HG03045 (cell line): ENCODE measurements at regions not wholly inside any gene's neighbourhood (a gene's known extent, or its start where the extent isn't known, plus 50 kb on each side); places are given as distances from the start of the nearest gene placed in this dataset.

Experiments
- ATAC-seq: cut with Tn5 transposase; IDR thresholded peaks from one replicate; pipeline ENCODE4 v1.9.1; 2021; ENCODE audit warnings: mild to moderate bottlenecking, moderate library complexity; ENCODE audit not compliant: unreplicated experiment

DNA sequence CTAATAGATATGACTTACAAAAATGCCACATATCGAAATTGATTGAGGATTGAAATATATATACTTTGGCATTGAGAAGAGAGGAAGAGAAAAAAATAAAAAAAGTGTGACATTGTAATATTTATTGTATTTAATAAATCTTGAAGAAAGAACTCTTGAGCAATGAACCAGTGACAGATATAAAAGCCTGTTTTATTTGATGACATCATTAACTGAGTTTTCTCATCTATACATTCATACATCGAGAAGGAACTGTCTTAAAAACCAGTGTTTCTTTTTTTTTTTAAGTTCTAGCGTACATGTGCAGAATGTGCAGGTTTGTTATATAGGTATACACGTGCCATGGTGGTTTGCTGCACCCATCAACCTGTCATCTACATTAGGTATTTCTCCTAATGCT is 368.2 kb downstream of the SNAPC1 start:
- ATAC-seq = no peak

DNA sequence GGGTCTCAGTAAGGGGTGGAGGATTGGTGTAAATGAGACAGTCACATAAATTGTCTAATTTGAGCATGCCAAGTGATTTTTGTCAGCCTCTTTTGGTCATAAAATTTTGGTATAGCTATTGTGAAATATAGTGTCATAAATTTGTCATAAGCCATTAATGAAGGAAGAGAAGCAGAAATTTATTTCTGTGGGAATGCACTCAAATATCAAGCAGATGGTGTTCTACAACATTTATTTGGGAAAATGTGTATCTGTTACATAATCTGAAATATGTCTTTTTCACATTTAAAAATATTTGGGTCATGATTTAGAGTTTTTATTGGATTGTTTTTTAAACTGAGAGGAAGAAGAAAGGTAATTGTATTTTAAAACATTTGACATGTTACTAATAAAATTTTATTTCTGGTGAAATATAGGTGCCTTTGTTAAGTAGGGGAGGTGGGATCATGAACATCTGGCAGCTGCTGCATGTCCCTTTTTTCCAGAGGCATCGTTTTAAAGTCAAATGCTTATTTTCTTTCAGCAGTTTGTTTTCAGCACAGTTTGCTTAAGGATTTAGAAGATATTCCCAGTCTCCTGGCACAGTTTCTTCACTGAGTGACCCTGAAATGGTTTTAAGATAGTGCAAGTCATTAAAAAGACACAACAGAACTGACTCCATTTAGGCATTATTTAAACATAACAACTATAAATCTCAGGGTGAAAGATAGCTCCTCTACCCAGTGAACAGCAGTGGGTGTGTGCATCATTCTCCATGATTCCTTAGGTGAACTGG is 371.7 kb downstream of the SNAPC1 start:
- no peak for ATAC-seq

DNA sequence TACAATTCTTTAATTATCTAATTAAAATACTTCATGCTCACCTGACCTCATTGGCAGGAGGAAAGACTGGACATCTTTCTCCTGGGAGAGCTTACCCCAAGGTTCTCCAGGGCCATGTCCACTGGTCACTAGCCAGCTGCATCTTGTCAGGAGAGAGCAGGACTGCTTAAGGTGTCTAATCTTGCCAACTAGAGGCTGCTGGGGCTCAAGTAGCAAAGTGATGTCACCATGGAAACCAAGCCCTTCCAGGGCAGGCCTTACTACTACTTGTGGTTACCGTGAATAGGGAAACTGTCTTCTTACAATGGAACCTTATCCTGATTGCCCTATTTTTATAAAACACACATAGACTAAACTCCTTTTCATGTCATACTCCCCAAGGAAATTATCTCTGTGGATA is 376.4 kb downstream of the SNAPC1 start:
- ATAC-seq = no peak

DNA sequence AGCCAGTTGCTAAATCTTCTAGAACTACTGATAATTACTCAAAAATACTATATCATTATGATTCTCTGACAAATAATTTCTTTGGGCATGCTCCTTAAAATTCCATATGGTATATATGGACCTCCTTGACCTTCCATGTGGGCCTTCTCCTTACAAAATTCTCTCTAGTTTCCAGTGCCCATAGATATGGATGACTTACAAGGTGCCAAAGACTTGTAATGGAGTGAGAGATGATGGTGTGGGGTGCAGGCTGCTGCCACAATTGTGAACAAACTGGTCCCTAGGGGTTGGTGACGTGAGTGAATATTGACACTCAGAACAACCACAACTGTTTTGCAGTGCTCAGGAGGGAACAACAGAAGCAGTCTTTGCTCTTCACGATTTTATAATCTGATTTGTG is 378.9 kb downstream of the SNAPC1 start:
- ATAC-seq = no peak

DNA sequence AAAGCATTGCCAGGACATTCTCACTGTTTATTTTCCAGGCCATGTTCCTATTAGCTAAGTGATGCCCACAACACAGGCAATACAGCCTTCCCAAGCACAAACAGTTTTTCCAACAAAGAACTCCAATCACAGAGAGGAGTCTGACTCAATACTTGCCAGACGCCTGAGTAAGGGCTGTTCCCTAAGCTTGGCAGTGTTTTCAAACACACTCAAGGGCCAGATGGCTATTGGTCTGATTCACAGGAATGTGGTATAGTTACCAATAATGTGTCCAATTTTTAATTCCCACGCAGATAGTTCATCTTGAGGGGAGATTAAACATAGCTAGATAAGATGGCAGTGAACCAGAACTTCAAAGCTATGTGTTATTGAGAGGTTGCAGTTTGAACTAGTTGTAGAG is 381.0 kb downstream of the SNAPC1 start:
- no peak for ATAC-seq

DNA sequence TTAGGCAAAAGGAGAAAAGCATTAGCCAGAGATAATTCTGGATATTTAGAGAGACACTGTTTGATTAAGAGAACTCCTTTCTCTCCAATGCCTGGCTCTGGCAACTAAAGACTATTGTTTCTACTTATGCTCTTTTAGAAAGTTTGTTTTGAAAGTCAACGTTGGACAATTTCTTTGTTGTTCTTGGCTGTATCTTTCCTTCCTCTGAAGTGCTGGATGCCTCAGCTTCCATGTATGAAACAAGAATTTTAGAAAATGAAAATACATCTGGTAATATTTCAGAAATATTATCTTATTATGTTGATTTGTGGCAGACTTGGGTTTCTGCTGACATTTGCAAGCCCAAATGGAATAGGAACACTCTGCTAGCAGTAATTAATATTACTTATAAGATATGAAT is 382.6 kb downstream of the SNAPC1 start:
- ATAC-seq = no peak

DNA sequence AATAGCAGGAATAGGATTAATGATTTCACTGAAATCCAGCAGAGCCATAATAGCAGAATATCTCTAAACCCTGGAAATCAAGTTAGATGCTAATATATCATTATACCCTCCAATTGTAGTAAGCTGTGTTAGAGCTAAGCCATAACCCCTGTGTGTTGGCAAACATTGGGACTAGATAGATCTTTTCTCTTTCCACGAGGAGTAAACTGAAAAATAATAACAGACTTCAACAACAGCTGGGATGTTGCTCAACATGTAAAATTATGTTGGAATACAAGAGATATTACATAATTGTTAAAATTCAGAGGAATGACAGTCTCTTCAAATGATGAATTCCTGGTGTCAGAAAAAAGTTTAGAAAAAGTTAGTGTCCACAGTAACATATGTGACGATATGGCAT is 383.8 kb downstream of the SNAPC1 start:
- no peak for ATAC-seq

DNA sequence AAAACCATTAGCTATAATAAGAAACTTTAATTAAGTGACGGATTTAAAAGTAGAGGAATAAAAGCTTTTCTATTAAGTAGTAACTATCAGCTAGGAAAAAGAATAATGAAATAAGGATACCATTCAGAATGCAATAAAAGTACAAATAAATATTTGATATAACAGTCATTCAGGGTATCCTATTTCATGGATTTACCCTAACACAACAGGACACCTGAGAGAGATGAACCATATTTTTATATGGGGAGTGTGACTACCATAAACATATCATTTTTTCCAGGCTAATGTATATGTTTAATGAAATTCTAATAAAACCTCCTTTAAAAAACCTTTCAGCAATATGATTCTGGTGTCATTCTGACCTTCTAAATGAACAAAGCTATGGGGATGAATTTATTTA is 393.8 kb downstream of the SNAPC1 start:
- no peak for ATAC-seq

DNA sequence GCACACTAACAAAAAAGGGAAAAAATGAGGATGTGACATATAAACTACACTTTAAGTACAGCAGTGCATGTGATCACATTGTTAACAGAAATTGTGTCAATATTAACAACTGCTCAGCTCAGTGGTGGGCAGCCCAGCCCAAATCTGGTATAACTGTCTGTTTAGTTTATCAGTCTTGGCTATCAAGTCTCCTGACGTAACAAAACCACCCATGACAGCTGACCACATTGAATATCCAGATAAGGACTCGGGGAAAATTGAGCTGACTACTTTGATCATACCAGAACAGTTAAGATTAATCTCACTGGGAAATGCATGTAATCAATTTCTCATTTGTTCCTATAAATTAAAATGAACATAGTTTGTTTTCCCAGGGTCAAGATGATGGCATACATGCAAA is 396.6 kb downstream of the SNAPC1 start:
- no peak for ATAC-seq

DNA sequence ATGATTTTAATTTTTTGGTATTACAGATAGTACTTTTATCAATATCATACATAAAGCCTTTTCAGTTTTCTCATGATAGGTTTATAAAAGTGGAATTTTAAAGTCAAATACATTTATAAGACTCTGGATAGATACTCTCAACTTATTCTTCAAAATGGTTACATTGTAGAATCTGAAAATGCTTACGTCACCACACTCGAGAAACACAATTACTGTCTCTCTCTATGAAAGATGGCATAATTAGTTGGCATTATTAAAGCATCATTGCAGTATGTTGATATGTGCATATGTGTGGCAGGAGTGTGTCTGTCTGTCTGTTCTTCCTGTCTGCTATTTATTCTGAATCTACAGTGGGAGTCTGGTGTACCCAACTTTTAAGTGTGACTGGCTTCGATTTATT is 397.1 kb downstream of the SNAPC1 start:
- ATAC-seq = no peak

DNA sequence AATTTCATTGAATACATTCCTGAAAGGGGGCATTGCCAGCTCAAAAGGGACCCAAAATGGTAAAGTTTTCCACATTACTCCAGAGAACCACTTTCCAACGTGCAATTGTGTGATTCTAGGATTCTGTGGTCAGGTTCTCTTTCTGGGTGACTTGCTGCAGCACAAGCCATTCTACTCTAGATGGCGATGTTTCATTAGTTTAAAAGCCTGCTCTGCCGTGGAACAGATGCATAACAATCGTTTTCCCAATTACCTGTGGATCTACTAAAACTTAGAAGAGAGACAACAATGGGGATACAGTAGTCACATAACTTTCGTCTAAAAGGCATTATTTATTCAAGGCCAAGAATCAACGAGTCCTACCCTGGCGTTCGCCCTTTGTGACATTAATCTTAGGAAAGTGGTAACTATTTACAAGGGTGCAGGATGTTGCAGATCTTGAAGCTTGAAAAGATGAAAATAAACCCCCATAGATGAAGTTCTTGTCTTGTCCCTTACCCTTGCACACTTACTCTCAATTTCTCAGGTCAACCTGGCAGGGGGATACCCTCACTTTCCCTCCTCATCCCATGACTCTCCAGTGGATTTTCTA is 400.9 kb downstream of the SNAPC1 start:
- ATAC-seq = no peak

DNA sequence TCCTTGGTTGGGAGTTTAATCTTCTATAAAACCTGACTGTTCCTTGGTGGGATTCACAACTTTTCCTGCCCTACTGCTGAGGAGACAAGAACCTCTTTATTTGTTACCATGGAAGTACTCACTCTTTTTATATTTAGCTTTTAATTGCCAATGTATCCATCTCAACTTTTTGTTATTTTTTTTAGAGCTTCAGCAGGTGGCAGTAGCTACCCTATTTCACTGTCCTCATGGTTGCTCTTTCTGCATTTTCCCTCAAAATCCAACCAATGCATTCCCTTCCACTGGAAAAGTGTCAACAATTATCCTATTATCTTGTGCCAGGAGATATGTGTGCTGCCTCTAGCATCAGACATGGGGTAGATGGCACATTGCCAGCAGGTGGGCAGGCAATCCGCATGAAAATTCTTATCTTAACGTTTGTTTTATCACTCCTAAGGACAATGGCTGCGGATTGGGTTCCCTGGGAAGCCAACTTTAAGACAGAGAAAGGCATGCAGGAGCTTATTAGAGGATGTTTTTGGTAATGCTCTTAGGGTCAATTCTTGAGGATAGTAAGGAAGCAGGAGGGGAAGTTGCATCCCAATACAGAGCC is 406.4 kb downstream of the SNAPC1 start:
- no peak for ATAC-seq

DNA sequence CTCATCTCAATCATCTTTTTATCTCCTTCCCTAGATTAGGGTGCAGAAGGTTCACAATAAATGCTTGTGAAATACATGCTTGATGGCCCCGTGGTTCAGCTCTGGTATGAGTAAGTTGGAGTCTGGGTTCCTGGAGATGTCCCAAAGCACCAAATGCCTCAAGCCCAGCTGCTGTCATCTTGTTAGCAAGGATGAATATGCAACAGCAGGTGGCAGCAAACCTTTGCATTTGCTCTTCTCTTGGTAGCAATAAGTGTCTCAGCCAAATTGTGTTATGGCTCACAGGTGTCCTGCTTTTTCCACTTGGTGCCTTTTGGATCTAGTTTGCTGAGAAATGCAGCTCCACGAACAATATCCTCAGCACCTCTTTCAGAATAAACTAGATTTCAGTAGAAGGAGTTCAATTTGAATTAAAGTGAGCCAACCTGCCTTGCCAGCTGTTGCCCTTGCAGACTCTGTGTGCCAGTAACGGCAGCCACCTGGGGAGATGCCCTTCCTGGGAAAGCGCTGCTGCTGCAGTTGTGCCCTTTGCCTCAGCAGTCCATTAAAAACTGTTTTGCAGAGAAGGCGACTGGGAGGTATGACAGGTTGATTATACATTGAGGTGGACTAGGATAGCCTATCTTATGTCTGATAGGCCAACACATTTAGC is 417.3 kb downstream of the SNAPC1 start:
- no peak for ATAC-seq

DNA sequence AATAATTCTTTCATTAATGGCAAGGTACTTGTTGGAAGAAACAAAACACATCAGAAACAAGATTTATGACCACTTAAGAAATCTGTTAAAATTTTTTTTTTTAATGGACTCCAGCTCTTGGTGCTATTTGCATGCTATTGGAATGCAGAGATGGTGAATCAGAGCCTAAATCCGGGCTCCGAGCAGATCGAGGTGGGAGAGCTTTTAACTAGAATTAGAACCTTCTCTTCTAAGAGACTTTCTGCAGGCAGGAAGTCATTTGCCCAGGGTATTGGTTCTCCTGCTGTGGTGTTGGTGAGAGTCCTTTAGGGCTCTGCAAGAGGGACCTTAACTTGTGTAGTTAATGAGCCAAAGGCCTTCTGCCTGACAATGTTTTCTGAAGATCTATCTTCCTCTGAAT is 419.4 kb downstream of the SNAPC1 start:
- no peak for ATAC-seq

DNA sequence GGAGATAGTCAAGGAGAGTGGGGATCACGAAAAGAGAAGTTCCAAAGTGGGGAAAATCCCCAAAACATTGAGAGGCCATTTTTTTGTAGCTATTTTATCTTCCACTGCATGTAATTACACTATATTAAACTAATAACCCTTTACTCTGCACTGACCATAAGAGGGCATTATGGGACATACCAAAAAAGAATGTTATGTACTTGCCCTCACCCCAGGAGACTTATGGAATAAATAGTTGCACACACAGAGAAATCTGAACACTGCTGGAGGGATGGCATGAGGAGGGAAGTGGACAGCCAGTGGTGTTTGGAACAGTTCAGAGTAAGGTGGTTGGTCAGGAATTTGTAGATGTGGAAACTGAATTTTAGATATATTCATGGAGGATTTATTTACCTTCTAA is 422.9 kb downstream of the SNAPC1 start:
- ATAC-seq = no peak

DNA sequence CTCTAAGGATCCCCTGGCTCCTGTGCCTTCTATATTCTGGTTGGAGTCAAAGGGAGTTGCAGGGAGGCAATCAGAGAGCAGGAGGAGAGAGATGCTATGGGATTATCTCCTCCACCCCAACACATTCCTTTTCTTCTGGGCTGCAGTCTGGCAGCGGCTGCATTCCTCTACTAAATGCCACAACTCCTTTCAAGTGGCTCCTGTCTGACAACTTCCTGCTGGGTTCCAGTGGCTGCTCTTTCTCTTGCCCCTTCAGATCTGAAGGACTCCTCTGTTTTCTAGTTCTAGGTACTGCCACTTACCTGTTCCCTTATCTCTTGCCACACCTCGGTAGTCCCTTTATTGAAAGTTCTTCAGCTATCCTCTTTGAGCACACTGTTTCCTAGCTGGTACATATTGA is 425.0 kb downstream of the SNAPC1 start:
- no peak for ATAC-seq

DNA sequence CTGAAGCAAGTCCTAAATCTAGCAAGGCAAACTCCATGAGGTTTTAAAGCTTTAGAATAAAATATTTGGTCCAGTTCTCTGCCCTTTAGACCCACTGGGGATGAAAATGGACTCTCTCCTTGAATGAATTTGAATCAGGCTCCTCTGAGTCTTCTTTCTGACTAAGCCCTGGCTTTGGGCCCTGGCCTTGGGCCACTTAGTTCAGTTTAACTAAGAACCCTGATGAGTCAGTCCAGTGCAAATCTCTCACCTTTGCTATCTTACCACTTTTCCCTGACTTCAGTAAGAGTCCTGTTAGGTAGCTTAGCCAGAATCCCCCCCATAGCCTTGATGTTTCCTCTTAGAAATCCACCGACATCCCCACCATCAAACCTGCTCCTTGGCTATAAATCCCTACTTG is 427.5 kb downstream of the SNAPC1 start:
- ATAC-seq = no peak

DNA sequence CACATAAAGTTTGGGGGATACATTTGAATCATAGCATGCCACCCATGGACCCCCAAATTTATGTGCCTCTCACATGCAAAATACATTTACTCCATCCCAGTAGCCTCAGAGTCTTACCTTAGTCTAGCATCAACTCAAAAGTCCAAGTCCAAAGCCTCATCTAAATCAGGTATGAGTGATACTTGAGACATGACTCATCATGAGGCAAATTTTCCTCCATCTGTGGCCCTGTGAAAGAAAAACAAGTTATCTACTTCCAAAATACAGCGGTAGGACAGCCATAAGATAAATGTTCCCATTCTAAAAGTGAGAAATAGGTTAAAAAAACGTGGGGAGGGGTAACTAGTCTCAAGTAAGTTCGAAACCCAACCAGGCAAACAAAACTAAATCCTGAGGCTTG is 444.2 kb downstream of the SNAPC1 start:
- ATAC-seq = no peak

DNA sequence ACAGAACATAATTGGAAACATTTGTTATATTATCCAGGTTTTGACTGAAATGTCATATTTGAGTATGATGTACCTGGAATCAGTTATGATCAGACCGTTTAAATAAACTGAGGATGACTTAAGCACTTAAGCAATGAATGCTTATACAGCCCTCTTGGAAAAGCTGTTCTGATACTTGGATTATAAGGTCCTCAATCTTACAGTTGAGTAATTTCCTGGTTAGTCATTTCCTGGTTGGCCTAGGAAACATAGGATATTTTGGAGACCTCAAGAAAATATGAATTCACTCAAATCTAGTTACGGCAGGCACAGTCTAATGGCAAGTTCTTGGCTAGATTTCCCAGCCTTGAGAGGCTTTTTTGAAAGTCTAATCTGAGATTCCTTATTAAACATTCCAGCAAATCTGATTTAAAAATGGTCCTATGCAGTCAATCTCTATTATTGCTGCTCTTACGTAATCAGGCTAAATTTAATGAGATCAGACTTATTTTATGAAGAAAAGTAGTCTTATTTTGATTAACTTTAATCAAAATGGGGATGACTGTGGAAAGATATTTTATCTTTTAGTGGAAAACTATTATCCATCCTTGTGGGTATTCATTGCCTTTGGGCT is 447.2 kb downstream of the SNAPC1 start:
- ATAC-seq = no peak

DNA sequence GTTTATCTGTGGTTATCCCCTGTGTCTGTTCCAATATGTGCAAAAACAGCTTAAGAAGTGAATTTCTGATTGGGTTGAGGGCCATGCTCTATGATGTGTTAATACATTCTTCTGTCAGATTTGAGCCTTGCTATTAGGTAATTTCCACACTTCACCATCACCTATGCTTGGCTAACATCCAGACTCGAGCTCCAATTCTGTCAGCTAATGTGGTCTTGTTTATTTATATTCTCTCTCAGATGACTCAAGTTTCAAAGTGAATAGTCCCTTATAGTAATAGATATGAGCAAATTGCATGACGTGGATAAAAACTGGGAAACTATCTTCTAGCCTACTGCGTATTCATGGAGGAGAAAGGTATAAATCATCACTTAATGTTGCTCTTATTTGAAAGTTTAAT is 451.3 kb downstream of the SNAPC1 start:
- ATAC-seq = no peak

DNA sequence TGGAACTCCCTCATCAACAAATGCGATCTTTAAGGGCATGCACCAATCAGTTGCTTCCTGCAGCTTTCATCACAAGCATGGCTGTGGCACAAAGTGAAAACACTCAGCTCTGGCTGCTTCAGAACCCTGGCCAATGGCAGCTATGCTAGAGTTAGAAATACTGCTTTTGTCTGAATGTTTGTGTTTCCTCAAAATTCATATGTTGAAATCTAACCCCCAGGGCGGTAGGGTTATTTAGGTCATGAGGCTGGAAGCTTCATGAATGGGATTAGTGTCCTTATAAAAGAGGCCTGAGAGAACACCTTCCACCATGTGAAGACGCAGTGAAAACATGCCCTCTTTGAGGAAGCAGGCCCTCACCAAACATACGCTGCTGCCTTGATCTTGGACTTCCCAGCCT is 453.9 kb downstream of the SNAPC1 start:
- ATAC-seq = no peak

DNA sequence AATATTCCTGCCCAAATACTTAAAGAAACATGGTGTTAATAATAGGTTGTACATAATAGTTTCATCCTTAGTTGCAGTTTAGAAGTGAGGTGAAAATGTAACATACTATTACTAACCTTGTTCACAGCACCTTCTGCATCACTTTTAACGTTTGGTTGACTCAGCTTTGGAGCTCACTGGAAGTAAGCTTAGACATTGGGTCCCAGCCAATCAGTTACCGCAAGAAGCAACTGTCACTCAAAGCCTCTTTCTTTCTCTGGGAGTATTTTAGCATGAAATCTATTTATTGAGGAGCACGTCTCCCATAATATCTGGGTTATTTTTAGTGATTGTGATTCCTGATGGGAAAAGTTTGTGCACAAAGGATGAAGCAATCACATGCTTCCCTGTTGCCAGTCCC is 472.6 kb downstream of the SNAPC1 start:
- no peak for ATAC-seq
